ENCODE measurements at regions not wholly inside any gene's neighbourhood (a gene's known extent, or its start where the extent isn't known, plus 50 kb on each side); places are given as distances from the start of the nearest gene placed in this dataset.

GRCh38 chr2:116645155-116645554, 1169.3 kb upstream of the DDX18 start:
- DNase-seq (ENCODE audit: low read depth, low spot score) = no peak

- DNase-seq (ENCODE audit: low read depth, low spot score) = no peak
Observed at GRCh38 chr2:116668691-116669090, 1145.8 kb upstream of the DDX18 start.

- DNase-seq (ENCODE audit: low read depth, low spot score) = no peak
Observed at GRCh38 chr2:116669782-116670181, 1144.7 kb upstream of the DDX18 start.

GRCh38 chr2:116674188-116674587, 1140.3 kb upstream of the DDX18 start:
- DNase-seq (ENCODE audit: low read depth, low spot score) = no peak

GRCh38 chr2:116676776-116677175, 1137.7 kb upstream of the DDX18 start:
- no peak for DNase-seq (ENCODE audit: low read depth, low spot score)

- DNase-seq (ENCODE audit: low read depth, low spot score) = no peak
Observed at GRCh38 chr2:116680256-116680936, 1134.1 kb upstream of the DDX18 start.

- no peak for DNase-seq (ENCODE audit: low read depth, low spot score)
Observed at GRCh38 chr2:116687371-116687770, 1127.1 kb upstream of the DDX18 start.

- no peak for DNase-seq (ENCODE audit: low read depth, low spot score)
Observed at GRCh38 chr2:116692988-116693387, 1121.5 kb upstream of the DDX18 start.

GRCh38 chr2:116696223-116696622, 1118.3 kb upstream of the DDX18 start:
- DNase-seq (ENCODE audit: low read depth, low spot score) = no peak

GRCh38 chr2:116696903-116697302, 1117.6 kb upstream of the DDX18 start:
- DNase-seq (ENCODE audit: low read depth, low spot score) = no peak

GRCh38 chr2:116706396-116706795, 1108.1 kb upstream of the DDX18 start:
- no peak for DNase-seq (ENCODE audit: low read depth, low spot score)

- no peak for DNase-seq (ENCODE audit: low read depth, low spot score)
Observed at GRCh38 chr2:116716038-116716437, 1098.5 kb upstream of the DDX18 start.

GRCh38 chr2:116716444-116716843, 1098.0 kb upstream of the DDX18 start:
- no peak for DNase-seq (ENCODE audit: low read depth, low spot score)

- DNase-seq (ENCODE audit: low read depth, low spot score) = no peak
Observed at GRCh38 chr2:116717832-116718231, 1096.7 kb upstream of the DDX18 start.

GRCh38 chr2:116718451-116718850, 1096.0 kb upstream of the DDX18 start:
- no peak for DNase-seq (ENCODE audit: low read depth, low spot score)

GRCh38 chr2:116719836-116720235, 1094.7 kb upstream of the DDX18 start:
- no peak for DNase-seq (ENCODE audit: low read depth, low spot score)

GRCh38 chr2:116724550-116724949, 1089.9 kb upstream of the DDX18 start:
- no peak for DNase-seq (ENCODE audit: low read depth, low spot score)

- no peak for DNase-seq (ENCODE audit: low read depth, low spot score)
Observed at GRCh38 chr2:116732322-116732721, 1082.2 kb upstream of the DDX18 start.

- DNase-seq (ENCODE audit: low read depth, low spot score) = no peak
Observed at GRCh38 chr2:116733699-116734098, 1080.8 kb upstream of the DDX18 start.

- DNase-seq (ENCODE audit: low read depth, low spot score) = no peak
Observed at GRCh38 chr2:116737951-116738350, 1076.5 kb upstream of the DDX18 start.

GRCh38 chr2:116747103-116747502, 1067.4 kb upstream of the DDX18 start:
- DNase-seq (ENCODE audit: low read depth, low spot score) = no peak

- DNase-seq (ENCODE audit: low read depth, low spot score) = no peak
Observed at GRCh38 chr2:116749994-116750393, 1064.5 kb upstream of the DDX18 start.

GRCh38 chr2:116754381-116755101, 1060.0 kb upstream of the DDX18 start:
- DNase-seq (ENCODE audit: low read depth, low spot score) = peak; percentile 91
